ENCODE measurements at regions not wholly inside any gene's neighbourhood (a gene's known extent, or its start where the extent isn't known, plus 50 kb on each side); places are given as distances from the start of the nearest gene placed in this dataset.

- TF ChIP-seq CTCF (optimal IDR thresholded peaks at IDR 0.05 in 1 of 3, IDR thresholded peaks at IDR 0.05 in 1 of 3, conservative IDR thresholded peaks at IDR 0.05 in 1 of 3; ENCODE audit: extremely low read depth in 1 of 3, insufficient read depth in 2 of 3, low read length in 3 of 3) (no peak), EZH2 (IDR thresholded peaks at IDR 0.05; ENCODE audit: low read length) (no peak)
Measured at GRCh38 chr14:34172550-34173368, 221.9 kb upstream of the EGLN3 start.

Measured in keratinocyte (primary cell).